GM18867 (cell line): ENCODE measurements at regions not wholly inside any gene's neighbourhood (a gene's known extent, or its start where the extent isn't known, plus 50 kb on each side); places are given as distances from the start of the nearest gene placed in this dataset.
"Not testable (repeated sequence)": the region's sequence is repeated elsewhere in the genome, so short reads cannot be mapped to it uniquely, and the experiment has no call there.

ENCODE experiments used
- ATAC-seq: cut with Tn5 transposase; IDR thresholded peaks from one replicate; pipeline ENCODE4 v1.9.1; 2021; ENCODE audit warnings: mild to moderate bottlenecking, moderate library complexity; ENCODE audit not compliant: unreplicated experiment

DNA sequence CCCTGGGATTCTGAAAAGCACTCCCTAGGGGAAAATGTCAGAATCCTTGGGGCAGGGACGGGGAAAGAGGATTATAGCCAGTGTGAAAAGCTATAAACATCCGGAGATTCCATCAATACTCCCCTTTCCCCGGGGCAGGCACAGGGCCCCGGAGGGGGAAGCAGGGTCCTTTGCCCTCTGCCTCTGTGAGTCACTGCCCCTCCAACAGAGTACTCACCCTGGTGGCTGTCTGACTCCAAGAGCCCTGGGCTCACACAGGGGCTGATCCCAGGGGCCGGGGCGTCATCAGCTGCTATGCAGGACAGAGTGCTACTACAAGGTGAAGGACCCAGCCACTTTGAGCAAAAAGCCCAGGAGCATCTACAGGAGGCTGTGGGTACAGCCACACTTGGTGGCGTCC lies 133.0 kb upstream of the PRR20G start:
- no peak for ATAC-seq

DNA sequence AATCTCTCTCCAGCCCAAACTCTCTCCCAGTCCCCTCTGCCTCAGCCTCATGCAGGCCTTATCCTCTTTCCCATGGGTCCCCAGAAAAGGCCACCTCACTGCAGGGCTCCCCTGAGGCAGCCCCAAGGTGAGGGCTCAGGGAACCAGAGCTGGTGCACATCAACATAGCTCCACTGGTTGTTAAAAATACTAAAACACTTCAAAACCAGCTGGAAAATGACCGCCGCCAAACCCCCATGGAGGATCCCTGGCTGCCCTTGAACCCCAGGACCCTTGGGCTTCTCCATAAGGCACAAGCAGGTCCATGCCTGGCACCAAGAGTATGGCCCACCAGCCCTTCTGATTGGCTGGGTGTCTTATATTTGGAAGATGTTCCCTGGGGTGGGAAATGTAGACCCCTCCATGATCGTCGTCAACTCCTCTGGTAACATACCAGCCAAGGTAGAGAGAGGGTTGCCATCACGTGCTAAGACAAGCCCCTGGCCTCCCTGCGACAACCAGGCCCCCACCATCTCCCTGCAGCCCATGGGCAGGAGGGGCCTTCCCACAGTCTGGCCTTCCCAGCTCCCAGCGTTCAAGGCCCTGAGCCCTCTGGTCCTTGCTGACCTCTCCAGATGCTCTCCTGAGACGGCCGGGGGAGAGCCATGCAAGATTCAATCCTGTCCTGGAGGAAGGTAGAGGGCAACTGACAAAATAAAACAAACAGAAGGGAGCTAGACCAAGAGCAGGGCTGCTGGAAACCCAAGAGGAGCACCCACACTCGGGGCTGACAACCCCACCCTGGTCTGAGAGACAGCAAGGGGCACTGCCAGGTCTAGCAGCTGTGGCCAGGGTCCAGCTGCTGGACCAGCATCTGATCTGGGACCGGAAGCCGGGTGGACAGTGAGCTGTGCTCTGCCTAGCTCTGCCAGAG lies 132.1 kb upstream of the PRR20G start:
- no peak for ATAC-seq

DNA sequence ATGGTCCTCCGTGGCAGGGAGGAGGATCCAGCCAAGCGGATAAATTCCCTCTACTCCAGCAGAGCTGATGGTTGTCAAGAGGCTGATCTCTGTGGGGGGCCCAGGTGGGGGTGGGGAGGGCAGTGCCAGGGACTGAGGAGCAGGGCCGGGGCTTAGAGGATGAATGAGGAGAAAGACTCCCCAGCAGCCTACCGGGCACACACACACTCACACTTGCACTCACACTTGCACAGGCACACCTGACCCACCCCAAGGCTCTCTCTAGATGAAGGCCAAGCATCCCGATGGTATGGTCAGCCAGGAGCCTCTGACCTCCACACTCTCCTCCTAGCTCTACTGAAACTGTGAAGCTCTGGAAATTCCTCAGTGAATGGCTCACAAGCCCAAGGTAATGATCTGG lies 131.3 kb upstream of the PRR20G start:
- no peak for ATAC-seq

DNA sequence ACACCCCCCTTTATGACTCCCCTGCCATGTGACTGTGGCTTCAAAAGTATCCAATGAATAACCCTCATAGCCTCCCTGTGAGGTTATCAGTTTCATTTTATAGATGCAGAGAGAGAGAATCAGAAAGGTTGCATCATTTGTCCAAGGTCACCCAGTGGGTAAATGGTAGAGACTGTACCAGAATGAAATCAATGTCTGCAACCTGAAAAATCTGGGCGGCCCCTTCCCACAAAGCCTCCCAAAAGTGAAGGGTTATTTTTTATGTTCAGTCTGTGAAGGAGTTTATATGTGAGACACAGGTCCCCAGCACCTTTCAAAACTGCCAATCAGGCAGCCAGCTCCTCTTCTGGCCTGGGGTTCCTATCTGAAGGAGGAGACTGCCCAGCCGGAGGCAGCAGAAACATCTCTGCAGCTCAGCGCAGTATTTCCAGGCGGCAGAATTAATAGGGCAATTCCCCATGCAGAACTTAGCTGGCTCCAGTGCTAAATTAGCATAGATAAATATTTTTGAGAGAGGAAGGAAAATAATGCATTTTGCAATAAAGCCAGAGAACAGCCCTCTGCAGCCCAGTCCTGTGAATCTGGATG lies 130.8 kb upstream of the PRR20G start:
- no peak for ATAC-seq

DNA sequence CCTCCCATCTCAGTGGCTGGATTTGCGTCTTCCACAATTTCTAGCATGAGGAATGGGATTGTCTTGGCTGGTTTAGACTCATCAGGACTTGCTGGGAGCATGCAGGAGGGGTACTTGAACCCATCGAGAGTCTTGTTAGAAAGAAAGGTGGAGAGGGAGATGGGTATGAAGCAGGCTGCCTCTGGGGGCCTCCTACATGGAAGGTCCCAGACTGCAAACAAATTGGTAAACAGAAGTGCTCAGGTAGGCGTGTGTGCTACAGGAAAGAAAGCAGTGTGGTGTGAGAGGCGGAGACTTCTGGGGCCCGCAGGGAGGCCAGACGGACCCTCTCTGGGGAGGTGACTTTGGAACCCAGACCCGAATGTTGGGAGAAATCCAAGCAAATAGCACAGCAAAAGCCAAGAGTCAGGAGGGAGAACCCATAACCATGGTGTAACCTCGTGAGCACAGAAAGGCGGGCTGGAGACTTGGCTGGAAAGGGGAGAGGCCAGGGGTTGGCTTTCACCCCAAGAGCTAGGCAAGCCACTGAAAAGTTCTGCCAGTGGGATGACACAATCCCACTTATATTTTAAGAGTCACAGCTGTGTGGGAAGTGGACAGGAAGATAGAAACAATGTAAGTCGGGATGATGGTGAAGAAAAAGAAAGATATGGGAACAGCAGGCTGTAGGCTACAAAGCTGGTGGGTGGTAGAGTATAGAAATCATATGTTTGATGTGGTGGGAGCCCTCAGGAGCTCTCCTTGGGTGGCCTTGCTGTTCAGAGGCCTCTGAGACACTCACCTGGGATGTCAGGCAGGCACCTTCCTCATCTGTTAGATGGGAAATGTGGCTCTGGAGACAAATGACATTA lies 130.1 kb upstream of the PRR20G start:
- no peak for ATAC-seq

DNA sequence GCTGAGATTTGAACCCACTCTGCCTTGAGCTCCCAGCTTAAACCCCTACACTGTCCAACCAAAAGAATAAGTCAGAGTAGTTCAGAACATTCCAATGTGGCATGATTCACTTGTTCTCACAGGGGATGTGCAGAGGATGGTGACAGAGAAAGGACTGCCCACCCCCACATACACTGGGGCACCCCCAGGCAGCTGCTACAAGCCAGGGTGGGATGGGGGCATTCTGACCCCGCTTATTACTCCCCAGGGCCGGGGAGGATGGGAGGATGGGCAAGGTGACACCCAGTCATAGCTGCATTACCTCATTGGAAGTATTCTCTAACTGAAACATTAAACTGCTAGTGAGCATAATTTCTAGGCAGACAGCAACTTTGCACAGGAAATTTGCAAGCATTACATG lies 126.0 kb upstream of the PRR20G start:
- ATAC-seq = no peak

DNA sequence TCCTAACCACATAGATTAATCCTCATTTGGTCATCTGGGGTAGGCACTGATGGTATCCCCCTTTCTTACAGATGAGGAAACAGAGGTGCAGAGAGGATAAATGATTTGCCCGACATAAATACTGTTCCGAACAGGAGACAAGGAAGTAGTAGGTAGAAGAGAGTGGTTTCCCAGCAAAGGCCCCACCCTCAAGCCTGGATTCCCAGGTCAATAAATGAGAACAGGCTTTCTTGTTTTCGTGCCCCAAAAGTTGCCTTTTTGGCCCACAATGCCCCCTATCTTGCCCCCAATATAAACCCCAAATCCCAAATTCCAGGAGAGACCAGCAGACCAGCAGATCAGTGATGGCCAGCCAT lies 125.5 kb upstream of the PRR20G start:
- no peak for ATAC-seq

DNA sequence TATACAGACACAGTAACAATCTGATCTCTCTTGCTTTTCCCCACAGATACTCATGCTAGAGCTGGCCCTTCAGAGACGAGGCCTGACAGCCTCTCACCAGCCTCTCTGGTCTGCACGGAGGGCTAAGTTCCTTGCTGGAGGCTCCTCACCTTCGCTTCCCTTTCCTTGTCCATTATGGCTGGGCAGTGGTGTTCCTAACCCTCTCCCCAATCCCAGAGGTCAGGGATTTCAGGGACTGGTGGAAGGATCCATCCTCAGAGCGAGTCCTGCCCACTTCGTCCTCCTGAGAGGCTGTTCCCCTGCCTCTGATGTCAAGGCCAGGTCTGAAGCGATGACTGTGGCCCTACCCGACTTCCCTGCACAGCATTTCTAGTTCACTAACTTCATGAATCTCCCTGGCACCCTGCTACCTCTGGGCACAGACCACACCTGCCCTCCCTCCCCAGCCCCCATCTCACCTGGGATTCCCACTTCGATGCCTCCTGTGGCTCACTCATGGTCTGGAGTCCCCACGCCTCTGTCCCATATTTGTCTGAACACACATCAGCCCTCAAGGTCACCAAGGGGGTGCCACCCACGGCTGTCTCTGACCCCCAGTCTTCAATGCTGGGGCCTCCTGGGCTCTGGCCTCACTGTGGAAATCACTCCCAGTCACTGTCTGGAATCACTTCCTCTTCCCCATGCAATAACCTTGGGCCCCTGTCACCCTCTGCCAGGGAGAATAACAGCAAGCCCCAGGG lies 124.9 kb upstream of the PRR20G start:
- ATAC-seq = no peak

DNA sequence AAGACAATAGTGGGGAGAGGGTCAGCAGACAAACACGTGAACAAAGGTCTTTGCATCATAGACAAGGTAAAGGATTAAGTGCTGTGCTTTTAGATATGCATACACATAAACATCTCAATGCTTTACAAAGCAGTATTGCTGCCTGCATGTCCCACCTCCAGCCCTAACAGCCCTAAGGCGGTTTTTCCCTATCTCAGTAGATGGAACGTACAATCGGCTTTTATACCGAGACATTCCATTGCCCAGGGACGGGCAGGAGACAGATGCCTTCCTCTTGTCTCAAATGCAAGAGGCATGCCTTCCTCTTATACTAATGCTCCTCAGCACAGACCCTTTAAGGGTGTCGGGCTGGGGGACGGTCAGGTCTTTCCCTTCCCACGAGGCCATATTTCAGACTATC lies 124.0 kb upstream of the PRR20G start:
- not testable (repeated sequence) for ATAC-seq

DNA sequence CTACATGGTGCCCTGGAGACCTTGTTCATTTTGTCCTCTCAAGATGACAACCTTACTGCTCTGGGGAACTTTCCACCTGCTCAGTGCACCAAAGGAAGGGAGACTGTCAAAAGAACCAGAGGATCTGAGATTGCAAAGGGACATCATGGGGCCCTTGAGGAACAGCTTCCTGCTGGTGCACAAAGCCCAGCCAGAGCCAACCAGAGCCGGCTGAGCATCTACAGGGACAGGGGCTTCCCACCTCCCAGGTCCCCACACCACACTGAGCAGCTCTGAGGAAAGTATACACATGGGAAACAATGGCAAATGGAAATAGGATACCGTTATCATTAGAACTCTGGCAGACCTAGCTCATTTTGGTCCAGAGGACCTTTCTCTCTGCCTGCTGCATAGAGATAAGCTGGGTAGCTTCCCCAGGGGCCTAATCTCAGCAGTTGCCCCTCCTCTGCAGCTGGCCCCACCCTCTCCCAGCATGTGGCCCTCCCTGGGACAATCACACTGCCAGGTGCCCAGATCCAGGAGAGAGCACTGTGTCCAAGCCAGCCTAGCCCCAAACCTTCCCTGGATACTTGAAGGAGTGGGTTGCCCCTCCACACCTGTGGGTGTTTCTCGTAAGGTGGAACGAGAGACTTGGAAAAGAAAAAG lies 123.4 kb upstream of the PRR20G start:
- no peak for ATAC-seq

DNA sequence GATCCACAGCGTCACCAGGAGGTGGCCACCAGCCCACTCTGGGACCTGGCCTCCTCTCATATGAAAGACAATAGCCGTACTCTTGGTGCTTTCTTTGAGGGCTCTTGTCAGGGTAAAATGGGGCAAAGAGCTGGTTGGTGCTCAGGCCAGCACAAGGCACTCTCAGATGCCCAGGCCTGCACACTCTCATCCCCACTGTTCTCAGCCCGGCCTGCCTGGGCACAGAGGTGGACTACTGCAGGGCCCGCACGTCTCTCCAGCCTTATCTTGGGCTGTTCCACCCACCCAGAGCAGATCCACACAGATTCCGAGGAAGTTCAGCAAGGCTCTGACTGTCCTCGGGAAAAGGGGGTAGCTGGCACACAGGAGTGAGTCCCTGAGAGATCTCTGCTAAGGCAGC lies 122.8 kb upstream of the PRR20G start:
- no peak for ATAC-seq

DNA sequence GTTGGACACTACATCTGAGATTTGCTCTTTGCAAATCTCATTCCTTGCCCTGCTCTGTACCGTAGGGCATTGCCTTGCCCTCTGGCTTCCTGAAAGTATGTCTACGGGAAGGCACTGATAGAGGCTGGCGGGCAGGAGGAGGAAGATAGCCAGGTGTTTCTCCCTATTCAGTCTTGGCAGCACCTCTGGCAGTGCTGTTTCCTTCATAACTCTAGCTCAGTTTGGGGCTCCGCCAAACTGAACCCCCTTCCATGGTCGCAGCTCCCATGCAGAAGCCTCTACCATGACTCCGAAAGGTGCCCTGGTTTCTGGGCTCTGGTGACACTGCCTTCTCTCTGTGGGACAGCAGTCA lies 122.3 kb upstream of the PRR20G start:
- no peak for ATAC-seq

DNA sequence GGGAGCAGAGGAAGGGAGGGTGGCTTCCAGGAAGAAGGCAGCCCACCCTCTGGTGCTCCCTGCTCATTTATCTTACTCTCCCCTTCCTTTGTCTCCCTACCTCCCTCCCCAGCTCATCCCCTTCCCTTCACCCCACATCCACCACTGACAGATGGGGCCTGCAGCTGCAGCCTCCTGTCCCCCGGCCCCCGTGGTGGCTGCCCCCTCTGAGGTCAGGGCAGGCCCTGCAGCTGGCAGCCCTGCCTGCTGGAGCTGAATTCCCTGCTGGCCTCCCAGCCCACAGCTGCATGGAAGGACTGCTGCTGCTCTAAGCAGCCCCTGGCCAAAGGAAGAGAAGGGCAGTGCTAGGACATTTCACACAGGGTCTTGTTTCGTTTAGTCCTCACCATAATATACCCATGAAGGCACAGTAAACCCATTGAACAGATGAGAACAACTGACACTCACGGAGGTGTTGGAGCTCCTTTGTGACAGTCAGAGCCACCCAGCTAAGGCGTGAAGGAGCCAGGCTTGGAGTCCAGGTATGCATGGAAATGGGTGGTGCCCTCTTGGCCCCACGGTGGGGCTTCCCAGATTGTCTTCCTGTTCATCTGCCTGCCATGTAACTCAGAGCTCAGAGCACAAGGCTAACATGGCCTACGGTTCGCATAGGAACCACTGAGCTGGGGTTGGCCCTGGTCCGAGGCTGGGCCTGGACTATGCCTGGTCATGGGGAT lies 121.7 kb upstream of the PRR20G start:
- no peak for ATAC-seq

DNA sequence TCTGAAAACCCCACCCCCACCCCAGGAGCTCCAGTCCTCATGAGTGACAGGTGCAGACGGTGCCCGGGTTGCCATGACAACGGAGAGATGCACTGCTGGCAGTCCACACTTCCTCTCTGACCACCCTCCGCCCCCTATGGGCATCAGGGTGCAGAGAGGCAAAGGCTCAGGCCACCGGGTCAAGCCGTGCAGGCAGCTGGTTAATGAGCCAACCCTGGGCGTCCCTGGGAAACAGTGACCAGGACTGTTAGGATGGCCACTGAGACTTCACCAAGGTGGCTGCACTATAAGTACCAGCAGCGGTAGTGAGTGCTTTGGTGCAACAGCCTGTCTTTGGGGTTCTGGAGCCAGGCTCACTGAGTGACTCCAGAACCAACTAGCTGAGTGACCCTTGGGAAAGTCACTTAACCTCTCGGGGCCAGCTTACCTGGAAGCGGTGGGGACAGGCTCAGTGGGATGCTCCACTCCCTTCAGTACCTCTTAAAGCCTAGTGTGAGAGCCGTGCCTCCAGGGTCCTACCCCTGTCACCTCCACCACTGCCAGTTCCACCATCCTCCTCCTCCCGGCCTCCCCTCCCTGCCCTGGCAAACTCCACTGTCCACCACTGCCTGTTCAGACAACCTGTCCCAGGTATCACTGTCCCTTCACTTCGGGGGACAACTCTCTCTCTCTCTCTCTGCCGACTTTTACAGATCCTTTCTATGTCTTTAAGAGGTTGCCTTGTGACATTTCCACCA lies 121.0 kb upstream of the PRR20G start:
- no peak for ATAC-seq

DNA sequence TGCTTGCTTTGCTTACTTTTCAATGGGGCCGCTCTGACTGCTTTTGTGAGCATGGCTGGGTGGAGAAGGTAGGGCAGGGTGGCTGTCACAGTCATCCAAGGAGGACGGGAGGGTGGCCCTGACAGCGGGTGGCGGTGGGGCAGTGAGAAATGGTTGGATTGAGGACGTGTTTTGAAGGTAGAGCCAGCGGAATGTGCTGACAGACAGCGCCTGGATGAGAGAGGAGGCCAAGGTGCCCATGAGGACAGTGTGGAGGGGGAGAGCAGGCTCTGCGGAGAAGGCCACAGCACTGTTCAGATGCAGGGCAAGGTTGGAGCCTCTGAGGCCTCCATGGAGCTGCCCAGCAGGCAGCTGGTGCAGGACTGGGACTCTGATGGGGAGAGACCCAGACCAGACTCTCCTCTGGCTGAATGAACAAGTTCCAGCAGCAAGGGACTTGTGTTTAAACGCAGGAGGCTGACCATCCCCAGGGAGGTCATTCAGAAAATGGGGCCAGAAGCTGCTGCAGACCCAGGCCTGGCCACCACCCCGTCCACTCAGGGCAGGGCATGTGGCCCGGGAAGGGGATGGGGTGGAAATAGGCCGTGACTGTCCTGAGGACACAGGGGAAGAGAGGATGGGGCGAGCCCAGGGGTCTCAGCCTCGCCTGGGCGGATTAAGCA lies 120.3 kb upstream of the PRR20G start:
- ATAC-seq = no peak

DNA sequence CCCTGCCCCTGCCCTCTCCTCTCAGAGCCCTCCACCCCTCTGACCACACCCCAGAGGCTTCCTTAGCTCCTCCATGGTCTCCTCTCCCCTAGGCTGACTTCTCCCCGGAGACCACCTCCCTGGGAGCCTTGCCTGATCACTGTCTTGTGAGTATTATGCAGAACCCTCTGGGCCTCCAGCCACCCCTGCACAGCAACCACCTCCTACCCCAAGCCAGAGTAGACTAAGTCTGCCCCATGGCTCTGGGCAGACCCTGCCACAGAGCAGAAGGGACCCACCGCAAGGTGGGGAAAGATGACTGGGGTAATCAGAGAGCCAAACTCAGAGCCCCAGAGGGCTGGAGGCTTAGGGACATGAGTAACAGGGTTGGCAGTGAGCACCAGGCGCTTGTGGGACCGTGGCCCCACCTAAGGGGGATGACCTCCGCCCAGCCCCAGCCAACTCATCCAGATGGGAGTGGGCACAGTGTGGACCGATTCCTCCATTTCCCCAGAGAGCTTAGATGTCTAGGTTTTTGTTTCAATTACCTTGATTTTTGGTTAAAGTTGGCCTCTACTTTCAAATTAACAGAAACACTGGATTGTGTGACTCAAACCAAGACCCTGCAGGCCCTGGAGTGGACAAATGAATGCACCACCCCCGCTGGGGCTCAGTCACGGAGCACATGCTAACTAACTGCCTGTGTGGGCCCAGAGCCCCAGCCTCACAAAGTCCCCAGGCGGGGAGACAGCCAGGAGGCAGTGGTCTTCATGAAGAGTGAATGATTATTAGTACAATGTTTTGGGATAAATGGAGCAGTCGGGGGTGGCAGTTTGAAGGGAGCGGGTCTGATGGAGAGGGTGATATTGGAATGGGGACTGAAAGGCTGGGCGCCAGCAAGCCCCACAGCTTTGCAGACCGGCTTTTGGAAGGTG lies 119.4 kb upstream of the PRR20G start:
- ATAC-seq = no peak

DNA sequence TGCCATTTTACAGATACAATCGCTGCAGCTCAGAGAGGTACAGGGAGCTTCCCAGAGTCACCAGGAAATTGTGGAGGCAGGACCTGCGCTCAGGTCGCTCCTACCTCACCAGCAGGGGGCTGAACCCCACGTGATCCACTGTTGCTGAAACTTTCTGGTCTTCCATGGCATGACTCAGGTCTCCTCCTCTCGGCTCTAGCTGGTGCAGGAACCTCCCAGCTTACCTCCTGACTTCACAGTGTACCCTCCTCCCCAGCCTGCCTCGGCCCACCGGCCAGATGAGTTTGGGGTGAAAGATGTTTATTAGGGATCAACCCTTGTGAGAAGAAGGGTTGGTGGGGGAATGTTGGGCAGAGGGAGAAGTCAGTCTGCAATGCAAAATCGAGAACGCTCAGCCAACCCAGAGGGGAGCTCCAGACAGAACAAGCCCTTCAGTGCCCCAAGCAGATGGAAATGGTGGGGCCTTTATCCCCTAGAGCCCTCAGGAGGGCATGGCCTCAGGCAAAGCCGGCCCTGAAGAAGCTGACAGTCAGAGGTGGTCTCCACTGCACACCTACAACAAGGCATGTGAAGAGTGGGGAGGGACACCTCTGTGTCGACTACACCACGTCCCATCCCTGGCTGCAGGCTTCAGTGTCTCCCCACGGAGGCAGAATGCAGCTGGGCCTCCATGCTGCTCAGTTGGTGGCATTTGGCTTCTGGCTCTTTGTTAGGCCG lies 118.6 kb upstream of the PRR20G start:
- ATAC-seq = no peak
